ENCODE measurements at regions not wholly inside any gene's neighbourhood (a gene's known extent, or its start where the extent isn't known, plus 50 kb on each side); places are given as distances from the start of the nearest gene placed in this dataset.
"Not testable (repeated sequence)": the region's sequence is repeated elsewhere in the genome, so short reads cannot be mapped to it uniquely, and the experiment has no call there.

GRCh38 chr1:24251501-24251900, 64.4 kb upstream of the IFNLR1 start:
- DNase-seq = no peak
- POLR2A ChIA-PET = no interaction called here
- Mint-ChIP-seq H3K36me3 (no peaks in the 10 kb centered on the region), H3K9me3 (no peaks in the 10 kb centered on the region), H3K4me1 (peaks cover 0 to 5% (median 2%) of the 10 kb centered on the region in 4 donors), H3K27me3 (peaks cover 0 to 4% (median under 1%) of the 10 kb centered on the region in 5 donors), H3K4me3 (no peak overlapping the region), H3K27ac (no peak overlapping the region)
- ATAC-seq = no peak

GRCh38 chr1:24250791-24251190, 63.7 kb upstream of the IFNLR1 start:
- ATAC-seq = no peak

GRCh38 chr1:24250224-24250623, 63.1 kb upstream of the IFNLR1 start:
- no peak overlapping the region for H3K27ac Mint-ChIP-seq
- peaks cover 0 to 4% (median 0%) of the 10 kb centered on the region in 5 donors for H3K27me3 Mint-ChIP-seq
- POLR2A ChIA-PET = no interaction called here
- ATAC-seq = no peak
- H3K36me3 Mint-ChIP-seq = no peaks in the 10 kb centered on the region
- H3K4me1 Mint-ChIP-seq = peaks cover 0 to 5% (median 1%) of the 10 kb centered on the region in 4 donors
- DNase-seq = no peak
- H3K9me3 Mint-ChIP-seq = no peaks in the 10 kb centered on the region
- H3K4me3 Mint-ChIP-seq = no peak overlapping the region

More at GRCh38 chr1:24250791-24251190, 63.7 kb upstream of the IFNLR1 start:
- no peak for DNase-seq
- Mint-ChIP-seq H3K27me3 (peaks cover 0 to 4% (median 0%) of the 10 kb centered on the region in 5 donors), H3K9me3 (no peaks in the 10 kb centered on the region), H3K36me3 (no peaks in the 10 kb centered on the region), H3K4me3 (no peak overlapping the region), H3K27ac (no peak overlapping the region), H3K4me1 (peaks cover 0 to 5% (median 1%) of the 10 kb centered on the region in 4 donors)
- POLR2A ChIA-PET = no interaction called here

- no peaks in the 10 kb centered on the region for H3K9me3 Mint-ChIP-seq
- no peak for ATAC-seq
- DNase-seq = no peak
- H3K36me3 Mint-ChIP-seq = no peaks in the 10 kb centered on the region
- peaks cover 0 to 4% (median 0%) of the 10 kb centered on the region in 5 donors for H3K27me3 Mint-ChIP-seq
- H3K27ac Mint-ChIP-seq = no peak overlapping the region
- POLR2A ChIA-PET = no interaction called here
- peaks cover 0 to 5% (median 1%) of the 10 kb centered on the region in 4 donors for H3K4me1 Mint-ChIP-seq
- H3K4me3 Mint-ChIP-seq = no peak overlapping the region
These were observed 61.8 kb upstream of the IFNLR1 start for GRCh38 chr1:24248859-24249258.

- not testable (repeated sequence) for H3K9me3 Mint-ChIP-seq, DNase-seq, H3K36me3 Mint-ChIP-seq
These were observed 60.2 kb upstream of the IFNLR1 start for GRCh38 chr1:24247337-24247736.

GRCh38 chr1:24244519-24245268, 57.6 kb upstream of the IFNLR1 start:
- POLR2A ChIA-PET = no interaction called here
- ATAC-seq (no peak), DNase-seq (no peak)
- Mint-ChIP-seq H3K27me3 (peaks cover 0 to 4% (median 0%) of the 10 kb centered on the region in 5 donors), H3K9me3 (peaks cover 0 to 3% (median 0%) of the 10 kb centered on the region in 9 donors), H3K4me3 (no peak overlapping the region), H3K36me3 (no peaks in the 10 kb centered on the region), H3K27ac (no peak overlapping the region), H3K4me1 (peaks cover 0 to 5% (median 1%) of the 10 kb centered on the region in 4 donors)

More at GRCh38 chr1:24247337-24247736, 60.2 kb upstream of the IFNLR1 start:
- H3K4me1 Mint-ChIP-seq, H3K4me3 Mint-ChIP-seq, H3K27ac Mint-ChIP-seq, ATAC-seq, H3K27me3 Mint-ChIP-seq, POLR2A ChIA-PET: not testable (repeated sequence)

GRCh38 chr1:24237750-24238395, 50.8 kb upstream of the IFNLR1 start:
- Mint-ChIP-seq H3K9me3 (peaks cover 0 to 3% (median 0%) of the 10 kb centered on the region in 9 donors), H3K4me1 (no peaks in the 10 kb centered on the region), H3K36me3 (no peaks in the 10 kb centered on the region), H3K4me3 (no peak overlapping the region), H3K27me3 (peaks cover 0 to 11% (median 9%) of the 10 kb centered on the region in 5 donors), H3K27ac (no peak overlapping the region)
- no peak for DNase-seq
- no peak for ATAC-seq
- POLR2A ChIA-PET = no interaction called here

- POLR2A ChIA-PET = no interaction called here
- Mint-ChIP-seq H3K4me1 (no peaks in the 10 kb centered on the region), H3K27ac (no peak overlapping the region), H3K36me3 (no peaks in the 10 kb centered on the region), H3K27me3 (peaks cover 0 to 11% (median 9%) of the 10 kb centered on the region in 5 donors), H3K9me3 (peaks cover 0 to 3% (median 0%) of the 10 kb centered on the region in 9 donors), H3K4me3 (no peak overlapping the region)
- ATAC-seq (no peak), DNase-seq (no peak)
These were observed 49.8 kb upstream of the IFNLR1 start for GRCh38 chr1:24236789-24237371.
